ENCODE measurements at regions not wholly inside any gene's neighbourhood (a gene's known extent, or its start where the extent isn't known, plus 50 kb on each side); places are given as distances from the start of the nearest gene placed in this dataset.

- no peaks in the 10 kb centered on the region for H4K20me1 ChIP-seq (ENCODE audit: control insufficient read depth, insufficient read depth, low read length, poor library complexity, severe bottlenecking)
- H3K4me3 ChIP-seq (ENCODE audit: control extremely low read depth in 1 of 5, extremely low read depth in 1 of 5, insufficient read depth in 1 of 5, low read depth in 2 of 5, low read length in 4 of 5), result no peak overlapping the region
- intact Hi-C loops (cut with micrococcal nuclease), result no loop called here
- WGBS (ENCODE audit: insufficient coverage), result 69% methylated on average over 3 of the region's 5 CpGs
- H3K4me1 ChIP-seq (ENCODE audit: control insufficient read depth in 2 of 2, insufficient read depth in 2 of 2, low read length in 2 of 2), result no peaks in the 10 kb centered on the region
- no peak for ATAC-seq (ENCODE audit: low read depth)
- H3K4me1 Mint-ChIP-seq, result no peaks in the 10 kb centered on the region
- no peaks in the 10 kb centered on the region for H3K79me2 ChIP-seq (ENCODE audit: control insufficient read depth, insufficient read depth, low read length)
- H3K27me3 Mint-ChIP-seq, result no peaks in the 10 kb centered on the region
- ChIA-PET POLR2A (no interaction called here), CTCF (no interaction called here)
- no peak for DNase-seq
- H2AFZ ChIP-seq (ENCODE audit: insufficient read depth, low read depth, low read length, poor library complexity, severe bottlenecking), result no peak overlapping the region
- H3K36me3 ChIP-seq (replicated peaks in 1 of 2; ENCODE audit: control extremely low read depth in 1 of 2, control insufficient read depth in 1 of 2, extremely low read depth in 1 of 2, insufficient read depth in 2 of 2, low read length in 1 of 2), result no peaks in the 10 kb centered on the region
- H3K9me3 ChIP-seq (ENCODE audit: control extremely low read depth in 1 of 3, control insufficient read depth in 2 of 3, insufficient read depth in 1 of 3, low read length in 2 of 3), result peaks cover 0 to 3% (median 0%) of the 10 kb centered on the region in 3 donors
- no peaks in the 10 kb centered on the region for H3K27me3 ChIP-seq (replicated peaks in 1 of 4; ENCODE audit: control extremely low read depth in 1 of 4, control insufficient read depth in 3 of 4, insufficient read depth in 4 of 4, low read length in 3 of 4)
- H3K27ac Mint-ChIP-seq, result no peak overlapping the region
- no peak overlapping the region for H3K4me3 Mint-ChIP-seq
- H3K4me2 ChIP-seq (replicated peaks; ENCODE audit: low read depth, low read length, poor library complexity, severe bottlenecking), result no peak overlapping the region
- no peaks in the 10 kb centered on the region for H3K9me3 Mint-ChIP-seq (ENCODE audit: insufficient read depth)
- H3K27ac ChIP-seq (ENCODE audit: low read length in 2 of 2), result no peak overlapping the region
- H3K9ac ChIP-seq (ENCODE audit: low read length), result no peak overlapping the region
- TF ChIP-seq EZH2 (IDR thresholded peaks at IDR 0.05; ENCODE audit: borderline replicate concordance, insufficient read depth, low read depth, low read length, poor library complexity, severe bottlenecking) (no peak), CTCF (IDR thresholded peaks at IDR 0.05) (no peak)
Measured at GRCh38 chr12:125540580-125541204, 475.5 kb downstream of the AACS start.

GRCh38 chr12:125544960-125545359 is 479.7 kb downstream of the AACS start:
- H2AFZ ChIP-seq (ENCODE audit: insufficient read depth, low read depth, low read length, poor library complexity, severe bottlenecking), result no peak overlapping the region
- H4K20me1 ChIP-seq (ENCODE audit: control insufficient read depth, insufficient read depth, low read length, poor library complexity, severe bottlenecking), result no peaks in the 10 kb centered on the region
- no peaks in the 10 kb centered on the region for H3K79me2 ChIP-seq (ENCODE audit: control insufficient read depth, insufficient read depth, low read length)
- no peak overlapping the region for H3K9ac ChIP-seq (ENCODE audit: low read length)
- H3K4me2 ChIP-seq (replicated peaks; ENCODE audit: low read depth, low read length, poor library complexity, severe bottlenecking), result no peak overlapping the region
- no peaks in the 10 kb centered on the region for H3K4me1 Mint-ChIP-seq
- no peaks in the 10 kb centered on the region for H3K36me3 ChIP-seq (replicated peaks in 1 of 2; ENCODE audit: control extremely low read depth in 1 of 2, control insufficient read depth in 1 of 2, extremely low read depth in 1 of 2, insufficient read depth in 2 of 2, low read length in 1 of 2)
- no peaks in the 10 kb centered on the region for H3K9me3 Mint-ChIP-seq (ENCODE audit: insufficient read depth)
- 100% methylated on average over 2 of the region's 3 CpGs for WGBS (ENCODE audit: insufficient coverage)
- no peak overlapping the region for H3K4me3 Mint-ChIP-seq
- H3K27ac ChIP-seq (ENCODE audit: low read length in 2 of 2), result no peak overlapping the region
- intact Hi-C loops (cut with micrococcal nuclease), result no loop called here
- ChIA-PET CTCF (no interaction called here), POLR2A (no interaction called here)
- H3K4me1 ChIP-seq (ENCODE audit: control insufficient read depth in 2 of 2, insufficient read depth in 2 of 2, low read length in 2 of 2), result no peaks in the 10 kb centered on the region
- H3K9me3 ChIP-seq (ENCODE audit: control extremely low read depth in 1 of 3, control insufficient read depth in 2 of 3, insufficient read depth in 1 of 3, low read length in 2 of 3), result peaks cover 0 to 5% (median 1%) of the 10 kb centered on the region in 3 donors
- peaks cover 2% of the 10 kb centered on the region for H3K27me3 Mint-ChIP-seq
- no peaks in the 10 kb centered on the region for H3K27me3 ChIP-seq (replicated peaks in 1 of 4; ENCODE audit: control extremely low read depth in 1 of 4, control insufficient read depth in 3 of 4, insufficient read depth in 4 of 4, low read length in 3 of 4)
- DNase-seq (no peak), ATAC-seq (ENCODE audit: low read depth) (no peak)
- TF ChIP-seq CTCF (IDR thresholded peaks at IDR 0.05) (no peak), EZH2 (IDR thresholded peaks at IDR 0.05; ENCODE audit: borderline replicate concordance, insufficient read depth, low read depth, low read length, poor library complexity, severe bottlenecking) (no peak)
- no peak overlapping the region for H3K27ac Mint-ChIP-seq
- no peak overlapping the region for H3K4me3 ChIP-seq (ENCODE audit: control extremely low read depth in 1 of 5, extremely low read depth in 1 of 5, insufficient read depth in 1 of 5, low read depth in 2 of 5, low read length in 4 of 5)

Measured in B cell (primary cell).